ENCODE measurements at regions not wholly inside any gene's neighbourhood (a gene's known extent, or its start where the extent isn't known, plus 50 kb on each side); places are given as distances from the start of the nearest gene placed in this dataset.

- TF ChIP-seq POLR2A (IDR thresholded peaks at IDR 0.05; ENCODE audit: low read length) (no peak), GATA1 (IDR thresholded peaks at IDR 0.05; ENCODE audit: low read depth, low read length) (no peak)
- no peak for DNase-seq
Measured at GRCh38 chrX:118167361-118167760, 50.8 kb upstream of the KLHL13 start.

DNA sequence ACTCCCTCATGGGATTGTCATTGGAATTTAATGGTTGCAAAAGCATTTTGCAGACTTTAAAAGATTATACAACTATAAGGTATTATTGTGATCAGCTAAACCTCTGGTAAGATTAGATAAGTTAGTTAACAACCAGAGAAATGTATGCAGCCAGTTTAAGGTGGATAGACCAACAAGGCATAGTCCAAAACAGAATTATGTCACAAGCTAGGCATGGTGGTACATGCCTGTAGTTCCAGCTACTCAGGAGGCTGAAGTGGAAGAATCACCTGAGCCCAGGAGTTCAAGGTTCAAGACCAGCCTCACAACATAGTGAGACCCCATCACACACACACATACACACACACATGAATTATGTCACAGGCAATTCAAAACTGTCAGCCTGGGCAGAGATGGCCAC lies 54.7 kb upstream of the KLHL13 start:
- DNase-seq = no peak
- TF ChIP-seq POLR2A (IDR thresholded peaks at IDR 0.05; ENCODE audit: low read length) (no peak), GATA1 (IDR thresholded peaks at IDR 0.05; ENCODE audit: low read depth, low read length) (no peak)

DNA sequence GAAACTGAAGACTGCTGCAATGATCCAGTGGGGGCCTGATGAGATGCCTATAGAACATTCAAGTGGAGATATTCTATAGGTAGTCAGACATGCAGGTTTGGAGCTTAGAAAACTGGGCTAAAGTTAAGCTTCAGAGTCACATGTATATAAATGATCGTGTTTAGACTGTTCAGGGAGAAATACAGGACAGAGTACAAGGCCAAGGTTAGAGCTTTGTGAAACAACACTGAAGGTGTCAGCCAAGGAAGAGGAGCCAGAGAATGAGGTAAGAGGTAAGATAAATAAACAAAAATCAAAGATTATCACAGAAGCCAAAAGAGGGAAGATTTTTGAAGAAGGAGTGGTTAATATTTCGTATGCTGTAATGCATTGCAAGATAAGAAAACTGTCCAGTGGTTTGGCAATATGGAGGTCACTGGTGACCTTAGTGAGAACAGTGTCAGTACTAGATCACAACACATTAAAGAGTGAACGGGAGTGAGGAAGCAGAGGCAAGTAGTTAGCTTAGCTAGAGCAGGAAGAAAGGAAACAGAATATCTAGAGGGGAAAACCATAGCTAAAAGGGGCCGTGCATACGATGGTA lies 58.0 kb upstream of the KLHL13 start:
- no peak for TF ChIP-seq GATA1 (IDR thresholded peaks at IDR 0.05; ENCODE audit: low read depth, low read length)
- no peak for DNase-seq

DNA sequence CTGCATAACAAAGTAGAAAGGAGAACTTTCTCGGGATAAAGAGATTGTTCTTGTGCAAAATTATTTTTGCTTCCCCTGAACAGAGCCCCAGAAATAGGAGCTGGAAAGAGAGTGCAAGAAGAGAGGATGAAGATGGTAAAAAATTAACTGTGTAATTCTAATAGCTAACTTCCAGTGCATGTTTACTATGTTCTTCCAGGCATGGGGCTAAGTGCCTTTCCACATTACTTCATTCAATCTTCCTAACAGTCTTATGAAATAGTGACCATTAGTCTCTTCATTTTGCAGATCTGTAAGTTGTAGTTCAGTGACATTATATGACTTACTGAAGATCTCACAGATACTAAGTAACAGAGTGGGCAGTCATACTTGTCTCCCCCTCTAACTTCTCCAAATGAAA lies 61.1 kb upstream of the KLHL13 start:
- no peak for TF ChIP-seq GATA1 (IDR thresholded peaks at IDR 0.05; ENCODE audit: low read depth, low read length)
- TF ChIP-seq POLR2A (IDR thresholded peaks at IDR 0.05; ENCODE audit: low read length) = no peak
- no peak for DNase-seq

DNA sequence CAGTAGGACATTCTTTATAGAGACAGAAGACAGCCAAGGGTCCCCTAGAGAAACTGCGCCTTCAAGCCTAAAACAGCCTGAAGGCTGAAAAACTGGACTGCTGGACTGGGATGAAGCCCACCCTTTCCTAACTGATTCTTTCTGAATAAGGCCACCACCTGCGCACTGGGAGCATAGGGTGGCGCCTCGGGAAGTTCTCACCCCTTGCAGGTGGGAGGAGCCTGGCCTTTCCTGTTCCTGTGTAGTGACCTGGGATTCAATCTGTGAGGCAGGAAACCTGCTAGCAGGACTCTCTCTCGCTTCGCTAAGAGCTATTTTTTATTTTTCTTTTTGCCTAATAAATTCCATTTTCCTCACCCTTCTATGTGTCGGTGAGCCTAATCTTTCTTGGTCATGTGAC lies 61.8 kb upstream of the KLHL13 start:
- no peak for TF ChIP-seq GATA1 (IDR thresholded peaks at IDR 0.05; ENCODE audit: low read depth, low read length)
- TF ChIP-seq POLR2A (IDR thresholded peaks at IDR 0.05; ENCODE audit: low read length) = no peak
- DNase-seq = no peak

DNA sequence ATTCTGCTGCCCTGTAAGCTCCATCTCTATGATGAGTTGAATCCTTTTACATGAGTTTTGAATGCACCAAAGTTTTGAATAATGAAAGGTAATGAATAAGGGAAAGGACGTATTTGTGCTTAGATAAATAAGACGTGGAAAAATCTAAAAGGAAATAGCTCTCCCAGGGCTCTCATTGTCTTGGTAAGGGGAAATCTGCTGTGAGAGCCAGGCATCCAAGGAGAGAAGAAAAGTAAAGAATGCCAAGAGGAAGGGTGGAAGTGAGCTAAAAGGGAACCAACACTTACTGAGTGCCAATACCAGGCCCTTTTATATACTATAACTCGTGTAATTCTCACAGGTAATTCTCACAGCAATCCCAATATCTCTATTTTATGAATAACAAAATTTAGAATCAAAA lies 62.6 kb upstream of the KLHL13 start:
- no peak for TF ChIP-seq GATA1 (IDR thresholded peaks at IDR 0.05; ENCODE audit: low read depth, low read length)
- TF ChIP-seq POLR2A (IDR thresholded peaks at IDR 0.05; ENCODE audit: low read length) = no peak
- DNase-seq = no peak

- no peak for TF ChIP-seq POLR2A (IDR thresholded peaks at IDR 0.05; ENCODE audit: low read length)
- no peak for TF ChIP-seq GATA1 (IDR thresholded peaks at IDR 0.05; ENCODE audit: low read depth, low read length)
- no peak for DNase-seq
Measured at GRCh38 chrX:118179718-118180117, 63.1 kb upstream of the KLHL13 start.

GRCh38 chrX:118181030-118181429 lies 64.4 kb upstream of the KLHL13 start:
- TF ChIP-seq POLR2A (IDR thresholded peaks at IDR 0.05; ENCODE audit: low read length) (no peak), GATA1 (IDR thresholded peaks at IDR 0.05; ENCODE audit: low read depth, low read length) (no peak)
- DNase-seq = no peak

DNA sequence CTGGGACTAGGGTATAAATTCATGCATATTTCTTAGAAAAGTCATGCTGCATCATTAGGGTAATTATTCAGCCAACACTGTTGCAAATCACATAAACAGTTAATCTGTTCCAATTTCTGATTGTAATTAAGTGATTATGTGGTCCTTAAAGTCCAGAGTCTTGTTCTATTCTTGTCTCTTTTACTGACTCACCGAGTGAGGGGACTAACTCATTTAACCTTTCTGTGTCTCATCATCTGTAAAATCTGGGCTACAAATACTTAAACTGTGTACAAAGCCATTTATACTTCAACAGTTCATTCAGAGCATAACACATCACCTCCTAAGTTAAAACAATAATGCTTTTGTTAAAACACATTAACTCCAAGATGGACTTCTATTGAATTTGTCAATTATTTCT lies 65.4 kb upstream of the KLHL13 start:
- DNase-seq = no peak
- TF ChIP-seq POLR2A (IDR thresholded peaks at IDR 0.05; ENCODE audit: low read length) (no peak), GATA1 (IDR thresholded peaks at IDR 0.05; ENCODE audit: low read depth, low read length) (no peak)

DNA sequence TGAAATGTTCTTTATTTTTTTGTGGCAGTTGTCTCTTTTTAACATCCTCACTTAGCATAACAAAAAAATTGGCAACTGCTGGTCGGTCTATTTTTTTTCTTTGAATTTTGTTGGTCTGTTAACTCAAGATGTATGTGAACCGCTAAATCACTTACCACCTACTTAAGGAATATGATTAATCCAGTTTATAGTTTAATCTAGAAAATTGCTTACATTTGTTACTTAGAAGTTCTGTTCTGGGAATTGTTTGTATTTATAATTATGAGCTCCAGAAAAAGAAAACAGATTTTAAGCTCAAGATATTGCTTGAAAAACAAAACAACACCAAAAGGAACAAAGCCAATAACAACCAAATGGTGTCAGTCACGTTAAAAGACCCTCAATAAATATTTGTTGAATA lies 66.1 kb upstream of the KLHL13 start:
- no peak for DNase-seq
- no peak for TF ChIP-seq POLR2A (IDR thresholded peaks at IDR 0.05; ENCODE audit: low read length)
- TF ChIP-seq GATA1 (IDR thresholded peaks at IDR 0.05; ENCODE audit: low read depth, low read length) = no peak

- TF ChIP-seq GATA1 (IDR thresholded peaks at IDR 0.05; ENCODE audit: low read depth, low read length) (no peak), POLR2A (IDR thresholded peaks at IDR 0.05; ENCODE audit: low read length) (no peak)
- DNase-seq = peak in 1 of 2 experiments; percentile 0
Measured at GRCh38 chrX:118183606-118184005, 67.0 kb upstream of the KLHL13 start.

DNA sequence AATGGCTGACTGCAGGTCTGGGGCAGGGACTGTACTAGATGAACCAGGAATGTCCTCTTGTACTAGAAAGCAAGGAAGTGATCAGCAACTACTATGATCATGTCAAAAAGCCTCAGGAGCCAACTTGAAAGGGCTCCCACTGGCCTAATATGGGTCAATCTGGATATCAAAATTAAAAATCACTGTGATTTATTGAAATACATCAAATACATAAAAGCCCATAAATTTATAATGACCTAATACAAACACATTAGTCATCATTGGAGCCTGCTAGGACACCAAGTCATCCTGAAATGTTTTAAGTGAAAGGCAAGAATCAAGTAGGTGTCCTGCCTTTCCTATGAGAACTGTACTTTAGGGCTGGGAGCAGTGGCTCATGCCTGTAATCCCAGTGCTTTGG lies 70.5 kb upstream of the KLHL13 start:
- no peak for TF ChIP-seq POLR2A (IDR thresholded peaks at IDR 0.05; ENCODE audit: low read length)
- TF ChIP-seq GATA1 (IDR thresholded peaks at IDR 0.05; ENCODE audit: low read depth, low read length) = no peak
- no peak for DNase-seq

GRCh38 chrX:118189000-118189399 lies 72.4 kb upstream of the KLHL13 start:
- no peak for DNase-seq
- no peak for TF ChIP-seq POLR2A (IDR thresholded peaks at IDR 0.05; ENCODE audit: low read length)
- no peak for TF ChIP-seq GATA1 (IDR thresholded peaks at IDR 0.05; ENCODE audit: low read depth, low read length)

GRCh38 chrX:118189628-118190027 lies 73.0 kb upstream of the KLHL13 start:
- DNase-seq = no peak
- no peak for TF ChIP-seq POLR2A (IDR thresholded peaks at IDR 0.05; ENCODE audit: low read length)
- no peak for TF ChIP-seq GATA1 (IDR thresholded peaks at IDR 0.05; ENCODE audit: low read depth, low read length)

- no peak for TF ChIP-seq GATA1 (IDR thresholded peaks at IDR 0.05; ENCODE audit: low read depth, low read length)
- TF ChIP-seq POLR2A (IDR thresholded peaks at IDR 0.05; ENCODE audit: low read length) = no peak
- DNase-seq = no peak
Measured at GRCh38 chrX:118197730-118198129, 81.1 kb upstream of the KLHL13 start.

DNA sequence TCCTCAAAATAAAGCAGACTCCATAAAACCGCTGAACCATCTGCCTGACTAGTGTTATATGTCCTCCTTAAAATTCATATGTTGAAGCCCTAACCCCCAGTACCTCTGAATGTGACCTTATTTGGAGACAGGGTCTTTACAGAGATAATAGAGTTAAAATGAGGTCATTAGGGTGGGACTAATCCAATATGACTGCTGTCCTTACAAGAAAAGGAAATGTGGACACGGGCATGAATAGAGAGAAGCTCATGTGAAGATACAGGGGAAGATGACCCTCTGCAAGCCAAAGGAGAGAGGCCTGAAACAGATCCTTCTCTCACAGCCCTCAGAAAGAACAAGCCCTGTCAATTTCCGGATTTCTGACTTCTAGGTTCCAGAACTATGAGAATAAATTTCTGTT lies 82.0 kb upstream of the KLHL13 start:
- no peak for TF ChIP-seq POLR2A (IDR thresholded peaks at IDR 0.05; ENCODE audit: low read length)
- no peak for TF ChIP-seq GATA1 (IDR thresholded peaks at IDR 0.05; ENCODE audit: low read depth, low read length)
- DNase-seq = no peak
